HG03575 (cell line): ENCODE measurements at regions not wholly inside any gene's neighbourhood (a gene's known extent, or its start where the extent isn't known, plus 50 kb on each side); places are given as distances from the start of the nearest gene placed in this dataset.
"Not testable (repeated sequence)": the region's sequence is repeated elsewhere in the genome, so short reads cannot be mapped to it uniquely, and the experiment has no call there.

Source experiments
- ATAC-seq: cut with Tn5 transposase; IDR thresholded peaks from one replicate; pipeline ENCODE4 v1.9.1; 2021; ENCODE audit not compliant: unreplicated experiment, insufficient number of reproducible peaks, low FRiP score; ENCODE audit errors: extremely low read depth

DNA sequence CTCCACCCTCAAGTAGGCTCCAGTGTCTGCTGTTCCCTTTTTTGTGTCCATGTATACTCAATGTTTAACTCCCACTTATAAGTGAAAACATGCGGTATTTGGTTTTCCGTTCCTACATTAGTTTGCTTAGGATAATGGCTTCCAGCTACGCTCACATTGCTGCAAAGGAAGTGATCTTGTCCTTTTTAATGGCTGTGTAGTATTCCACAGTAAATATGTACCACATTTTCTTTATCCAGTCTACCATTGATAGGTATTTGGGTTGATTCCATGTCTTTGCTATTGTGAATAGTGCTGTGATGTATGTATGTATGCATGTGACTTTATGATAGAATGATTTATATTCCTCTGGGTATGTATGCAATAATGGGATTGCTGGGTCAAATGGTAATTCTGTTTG is 144.6 kb downstream of the BRD1 start:
- no peak for ATAC-seq

DNA sequence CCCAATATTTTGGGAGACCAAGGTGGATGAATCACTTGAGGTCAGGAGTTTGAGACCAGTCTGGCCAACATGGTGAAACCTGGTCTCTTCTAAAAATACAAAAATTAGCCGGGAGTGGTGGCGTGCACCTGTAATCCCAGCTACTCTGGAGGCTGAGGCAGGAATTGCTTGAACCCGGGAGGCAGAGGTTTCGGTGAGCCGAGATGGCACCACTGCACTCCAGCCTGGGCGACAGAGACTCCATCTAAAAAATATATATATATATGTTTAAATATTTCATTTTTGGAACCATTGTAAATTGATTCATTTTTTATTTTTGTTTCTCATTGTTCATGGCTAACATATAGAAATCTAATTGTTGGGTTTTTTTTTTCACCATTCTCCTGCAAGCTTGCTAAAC is 146.9 kb downstream of the BRD1 start:
- ATAC-seq, result not testable (repeated sequence)

DNA sequence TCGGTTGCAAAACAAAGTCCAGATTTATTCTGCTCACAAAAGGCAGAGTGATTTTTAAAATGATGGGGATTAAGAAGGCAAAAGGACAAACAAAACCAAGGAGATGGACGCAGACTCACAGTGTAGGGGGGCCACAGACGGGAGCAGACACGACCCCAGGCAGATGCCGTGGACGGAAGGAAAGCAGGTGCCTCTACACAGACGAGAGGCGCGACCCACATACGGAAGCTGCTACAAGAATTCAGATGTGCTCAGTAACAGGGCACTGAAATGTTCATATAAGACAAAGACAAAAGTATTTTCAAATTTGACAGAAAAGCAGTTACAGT is 148.9 kb downstream of the BRD1 start:
- ATAC-seq, result no peak

DNA sequence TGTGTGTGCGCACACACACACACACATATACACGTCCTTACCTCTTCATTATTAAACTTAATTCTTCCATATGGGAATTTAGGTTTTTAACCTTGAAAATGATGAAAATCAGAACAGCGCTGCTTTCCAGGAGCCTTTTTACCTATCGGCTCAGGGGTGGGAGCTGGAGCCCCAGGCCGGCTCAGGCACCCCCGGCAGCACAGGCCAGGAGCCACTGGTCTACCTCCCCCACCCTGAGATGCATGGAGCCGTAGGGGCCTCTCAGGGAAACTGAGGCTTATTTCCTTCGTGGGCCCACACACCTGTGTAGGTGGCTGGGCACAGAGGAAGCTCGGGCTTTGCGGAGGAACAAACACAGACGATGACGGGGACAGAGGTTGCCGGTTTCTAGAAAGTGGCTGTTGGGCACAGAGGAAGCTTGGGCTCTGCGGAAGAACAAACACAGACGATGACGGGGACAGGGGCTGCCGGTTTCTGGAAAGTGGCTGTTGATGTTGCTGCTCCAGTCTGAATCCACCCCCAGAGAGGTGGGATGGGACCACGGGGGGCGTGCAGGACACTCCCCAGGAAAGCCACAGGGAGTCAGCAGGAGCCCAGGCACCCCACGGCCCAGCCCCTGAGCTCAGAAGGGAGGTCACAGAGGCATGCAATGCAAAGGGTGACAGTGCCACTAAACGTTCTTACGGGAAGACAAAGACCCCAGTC is 149.4 kb downstream of the BRD1 start:
- ATAC-seq, result no peak

DNA sequence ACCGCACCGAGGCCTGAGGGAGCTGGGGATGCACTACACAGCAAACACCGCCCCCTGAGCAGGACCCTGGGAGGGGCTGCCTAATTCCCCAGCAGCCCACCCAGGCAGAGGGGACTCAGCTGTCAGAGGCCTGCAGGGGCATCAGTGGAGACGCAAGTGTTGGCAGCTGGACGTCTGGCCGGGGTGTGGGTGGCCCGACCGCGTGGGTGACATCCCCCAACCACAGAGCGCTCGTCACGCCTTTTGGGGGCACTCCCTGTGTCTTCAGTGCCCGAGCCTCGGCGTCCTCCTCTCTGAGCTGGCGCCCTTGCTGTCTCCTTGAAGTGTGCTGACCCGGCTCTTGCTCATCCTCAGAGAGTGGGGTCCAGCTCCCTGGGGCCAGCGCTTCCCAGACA is 150.2 kb downstream of the BRD1 start:
- no peak for ATAC-seq

DNA sequence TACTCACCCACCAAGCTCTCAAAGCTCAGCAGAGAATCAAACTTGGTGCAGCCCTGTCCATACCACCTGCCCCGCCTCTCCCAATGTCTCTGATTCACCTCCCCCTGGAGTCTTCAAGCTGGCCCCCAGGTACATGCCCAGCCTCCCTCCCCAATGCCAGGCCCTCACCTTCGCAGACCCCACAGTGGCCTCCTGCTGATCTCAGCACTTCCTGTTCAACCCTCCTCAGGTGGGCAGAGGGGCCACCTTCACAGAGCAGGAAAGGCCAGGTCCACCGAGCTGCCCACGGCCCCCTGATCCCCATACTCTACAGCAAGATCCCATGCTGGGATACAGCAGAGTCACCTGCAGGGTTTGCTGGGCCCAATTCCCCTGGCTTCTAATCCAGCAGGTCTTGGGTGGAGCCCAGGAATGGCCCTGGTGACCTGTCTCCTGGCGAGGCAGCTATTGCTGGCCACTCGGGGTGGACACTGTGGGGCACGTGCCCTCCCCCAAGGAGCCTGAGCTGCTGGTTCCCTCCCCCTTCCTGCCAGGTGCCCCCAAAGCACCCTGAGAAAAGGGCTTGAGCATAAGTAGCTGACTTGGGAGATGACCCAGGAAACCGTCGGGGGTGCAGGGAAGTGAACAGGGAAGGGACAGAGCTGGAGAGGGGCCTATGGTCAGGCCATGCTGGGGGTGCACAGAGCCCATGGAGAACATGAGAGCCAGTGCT is 150.7 kb downstream of the BRD1 start:
- no peak for ATAC-seq

DNA sequence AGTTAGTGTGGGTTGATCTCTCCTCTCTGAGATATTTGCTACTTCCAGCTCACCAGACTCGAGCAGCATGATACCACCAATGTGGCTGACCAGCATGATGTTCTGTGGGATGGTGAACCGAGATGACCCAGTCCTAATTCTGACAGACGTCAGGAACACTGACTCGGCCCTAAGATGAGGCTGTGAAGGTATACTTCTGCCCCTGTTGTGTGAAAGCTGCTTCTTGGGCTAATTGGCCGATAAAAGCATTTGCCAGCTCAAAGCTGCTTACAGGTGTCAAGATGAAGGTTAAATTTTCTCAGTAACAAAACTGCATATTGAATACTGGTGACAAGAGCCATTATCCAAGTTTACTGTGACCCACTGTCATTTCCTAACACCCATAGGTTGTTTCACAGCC is 151.4 kb downstream of the BRD1 start:
- no peak for ATAC-seq

DNA sequence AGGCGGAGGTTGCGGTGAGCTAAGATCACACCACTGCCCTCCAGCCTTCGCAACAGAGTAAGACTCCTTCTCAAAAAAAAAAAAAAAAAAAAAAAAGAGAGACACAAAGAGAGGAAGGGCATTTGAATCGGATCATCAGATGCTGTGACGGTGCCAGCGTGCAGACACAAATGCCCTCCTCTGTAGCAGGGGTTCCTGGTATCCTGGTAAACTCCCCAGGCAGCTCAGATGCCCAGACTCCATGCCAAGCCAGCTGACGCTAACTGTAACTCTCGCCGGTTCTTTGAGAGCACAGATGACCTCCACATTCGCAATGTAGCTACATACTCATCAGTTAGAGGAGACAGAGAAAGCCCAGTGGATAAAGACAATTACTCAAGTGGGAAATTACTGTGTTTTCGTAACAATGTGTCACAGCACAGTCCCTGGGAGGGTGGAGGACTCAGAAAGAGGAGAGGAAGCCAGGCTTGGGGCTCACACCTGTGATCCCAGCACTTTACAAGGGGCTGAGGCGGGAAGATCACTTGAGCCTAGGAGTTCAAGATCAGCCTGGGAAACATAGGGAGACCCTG is 153.1 kb downstream of the BRD1 start:
- no peak for ATAC-seq

DNA sequence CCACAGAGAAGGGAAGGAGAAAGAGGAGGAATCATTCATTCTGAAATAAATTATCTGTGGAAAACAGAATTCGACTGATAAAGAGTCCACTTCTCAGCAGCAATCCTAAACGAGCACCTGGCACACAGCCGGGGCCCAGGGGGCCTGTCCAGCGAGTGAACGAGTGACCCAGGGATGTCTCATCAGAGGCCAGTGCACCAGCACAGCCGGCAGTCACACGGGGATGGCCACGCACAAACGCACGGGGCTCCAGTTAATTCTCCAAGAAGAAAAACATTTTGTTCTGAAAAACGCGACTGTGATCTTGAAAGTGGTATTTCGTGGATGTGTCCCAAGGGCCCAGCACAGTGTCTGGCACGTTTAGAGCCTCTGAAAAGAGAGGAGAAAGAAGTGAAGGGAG is 154.6 kb downstream of the BRD1 start:
- no peak for ATAC-seq

DNA sequence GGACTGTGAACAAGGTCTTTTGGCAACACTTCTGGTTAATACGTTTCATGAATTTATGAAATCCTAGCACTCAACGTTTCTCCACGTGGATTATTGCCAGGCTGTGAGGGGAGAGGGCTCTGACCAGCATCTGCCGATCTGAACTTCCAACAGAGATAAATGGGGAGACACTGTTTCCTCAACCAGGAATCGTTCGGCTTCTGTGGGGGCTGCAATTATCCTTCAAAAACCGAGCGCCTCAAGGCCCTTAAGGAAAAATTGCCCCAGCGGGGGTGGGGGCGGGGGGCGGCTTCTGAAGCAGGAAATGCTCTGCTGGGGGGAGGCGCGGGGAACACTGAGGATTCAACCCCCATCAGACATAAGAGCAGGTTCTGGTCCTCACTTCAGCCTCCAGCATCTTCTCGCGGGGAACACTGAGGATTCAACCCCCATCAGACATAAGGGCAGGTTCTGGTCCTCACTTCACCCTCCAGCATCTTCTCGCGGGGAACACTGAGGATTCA is 155.6 kb downstream of the BRD1 start:
- no peak for ATAC-seq

DNA sequence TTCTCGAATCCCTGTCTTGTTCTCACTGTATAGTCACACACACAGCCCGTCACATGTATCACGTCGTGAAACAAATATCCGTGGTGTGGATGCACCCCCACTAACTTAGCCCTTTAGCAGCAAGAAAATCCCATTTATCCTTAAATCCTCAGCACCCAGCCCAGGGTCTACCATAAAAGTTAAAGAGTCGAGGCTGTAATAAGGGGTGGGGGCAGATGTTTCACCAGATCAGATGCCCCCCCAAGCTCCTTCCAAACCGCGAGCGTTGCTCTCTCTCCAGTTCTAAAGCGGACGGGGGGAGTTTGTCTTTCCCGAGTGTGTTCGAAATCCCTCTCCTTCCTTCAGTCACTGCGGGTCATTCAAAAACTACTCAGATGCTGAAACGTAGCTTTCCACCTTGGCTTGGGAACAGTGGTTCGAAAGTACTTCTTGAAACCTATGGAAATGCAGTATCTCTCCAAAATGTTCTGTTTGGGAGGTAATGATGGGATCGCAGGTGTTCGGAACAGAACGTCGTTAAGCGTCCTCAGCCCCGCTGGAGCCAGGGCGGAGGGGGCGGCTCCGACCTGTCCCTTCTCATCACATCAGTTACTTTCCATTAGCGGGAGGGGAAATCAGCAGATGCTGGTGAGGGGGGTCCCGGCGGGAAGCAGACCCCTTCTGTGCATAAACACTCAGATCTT is 156.2 kb downstream of the BRD1 start:
- no peak for ATAC-seq

DNA sequence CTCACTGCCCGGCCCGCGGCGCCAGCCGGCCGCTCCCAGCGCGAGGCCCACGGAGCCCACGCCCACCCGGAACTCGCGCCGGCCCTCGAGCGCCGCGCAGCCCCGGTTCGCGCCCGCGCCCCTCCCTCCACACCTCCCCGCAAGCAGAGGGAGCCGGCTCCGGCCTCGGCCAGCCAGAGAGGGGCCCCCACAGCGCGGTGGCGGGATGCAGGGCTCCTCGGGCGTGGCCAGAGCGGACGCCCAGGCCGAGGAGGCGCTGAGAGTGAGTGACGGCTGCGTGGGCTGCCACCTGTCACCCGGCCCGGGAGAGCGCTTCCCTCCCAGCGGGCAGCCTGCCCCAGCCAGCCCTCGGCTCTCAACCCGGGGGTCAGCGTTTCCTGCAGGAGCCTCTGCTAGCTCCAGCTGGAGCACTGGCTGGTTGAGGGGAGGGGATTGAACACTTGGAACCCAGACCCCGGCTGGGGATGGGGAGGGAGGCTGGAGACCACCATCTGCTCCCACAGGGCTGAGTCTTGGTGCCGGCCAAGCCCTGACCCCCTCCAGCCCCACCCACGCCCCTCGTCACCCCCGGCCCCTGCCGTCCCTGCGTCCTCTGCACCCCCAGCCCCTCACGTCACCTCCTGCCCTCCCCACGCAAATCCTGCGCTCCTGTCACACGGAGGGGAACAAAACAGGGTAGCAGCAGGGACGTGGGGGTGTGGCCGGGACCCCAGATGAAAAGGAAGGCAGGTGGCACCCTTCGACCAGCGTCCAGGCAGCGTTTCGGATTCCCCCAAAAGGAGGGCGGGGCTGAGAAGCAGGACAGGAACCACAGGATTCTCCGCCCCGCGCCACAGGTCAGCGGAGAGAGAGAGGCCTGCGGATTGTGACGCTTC is 157.0 kb downstream of the BRD1 start:
- no peak for ATAC-seq

DNA sequence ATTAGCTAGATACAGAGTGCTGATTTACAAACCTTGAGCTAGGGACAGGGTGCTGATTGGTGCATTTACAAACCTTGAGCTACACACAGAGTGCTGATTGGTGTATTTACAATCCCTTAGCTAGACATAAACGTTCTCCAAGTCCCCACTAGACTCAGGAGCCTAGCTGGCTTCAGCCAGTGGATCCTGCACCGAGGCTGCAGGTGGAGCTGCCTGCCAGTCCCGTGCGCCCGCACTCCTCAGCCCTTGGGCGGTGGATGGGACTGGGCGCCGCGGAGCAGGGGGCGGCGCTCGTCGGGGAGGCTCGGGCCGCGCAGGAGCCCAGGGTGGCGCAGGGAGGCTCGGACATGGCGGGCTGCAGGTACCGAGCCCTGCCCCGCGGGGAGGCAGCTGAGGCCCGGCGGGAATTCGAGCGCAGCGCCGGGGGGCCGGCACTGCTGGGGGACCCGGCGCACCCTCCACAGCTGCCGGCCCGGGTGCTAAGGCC is 157.7 kb downstream of the BRD1 start:
- ATAC-seq, result not testable (repeated sequence)

DNA sequence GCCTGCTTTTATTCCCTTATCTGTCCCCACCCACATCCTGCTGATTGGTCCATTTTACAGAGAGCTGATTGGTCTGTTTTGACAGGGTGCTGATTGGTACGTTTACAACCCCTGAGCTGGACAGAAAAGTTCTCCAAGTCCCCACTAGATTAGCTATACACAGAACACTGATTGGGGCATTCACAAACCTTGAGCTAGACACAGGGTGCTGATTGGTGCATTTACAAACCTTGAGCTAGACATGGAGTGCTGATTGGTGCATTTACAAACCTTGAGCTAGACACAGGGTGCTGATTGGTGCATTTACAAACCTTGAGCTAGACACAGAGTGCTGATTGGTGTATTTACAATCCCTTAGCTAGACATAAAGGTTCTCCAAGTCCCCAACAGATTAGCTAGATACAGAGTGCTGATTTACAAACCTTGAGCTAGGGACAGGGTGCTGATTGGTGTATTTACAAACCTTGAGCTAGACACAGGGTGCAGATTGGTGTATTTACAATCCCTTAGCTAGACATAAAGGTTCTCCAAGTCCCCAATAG is 158.2 kb downstream of the BRD1 start:
- ATAC-seq, result not testable (repeated sequence)

DNA sequence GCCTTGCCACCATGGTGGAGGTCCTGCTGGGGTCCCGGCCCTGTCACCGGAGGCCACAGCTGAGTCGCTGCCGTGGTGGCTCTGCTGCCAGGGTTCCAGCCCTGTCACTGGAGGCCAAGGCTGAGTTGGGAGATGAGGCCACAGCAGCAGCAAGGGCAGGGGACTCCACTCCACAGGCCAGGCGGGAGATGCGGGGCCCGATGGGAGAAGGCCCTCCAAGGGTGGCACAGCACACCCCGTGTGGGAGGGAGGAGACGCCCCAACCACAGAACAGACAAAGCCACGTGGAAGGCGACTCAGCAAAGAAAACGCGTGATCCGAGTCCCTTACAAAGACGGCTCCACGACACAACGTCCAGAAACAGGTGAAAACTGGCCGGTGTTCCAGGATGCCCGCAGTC is 159.3 kb downstream of the BRD1 start:
- no peak for ATAC-seq

DNA sequence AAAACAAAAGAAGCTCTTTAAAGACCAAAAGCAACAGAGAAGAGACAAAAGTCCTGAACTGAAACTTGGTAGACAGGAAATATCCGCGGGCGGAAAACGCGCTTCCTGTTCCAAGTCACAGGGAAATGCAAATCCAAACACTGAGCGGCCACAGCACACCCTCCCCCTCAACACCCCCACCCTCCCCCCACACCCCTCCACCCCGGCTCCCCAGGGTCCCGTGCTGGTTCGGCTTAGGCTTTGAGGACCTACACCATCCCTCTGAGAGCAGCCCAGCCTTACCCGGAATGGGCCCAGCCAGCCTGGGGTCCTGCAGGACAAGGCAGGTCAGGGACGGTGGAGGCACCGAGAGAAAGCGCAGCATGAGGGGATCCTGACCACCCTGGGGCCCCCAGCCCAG is 160.4 kb downstream of the BRD1 start:
- ATAC-seq, result no peak

DNA sequence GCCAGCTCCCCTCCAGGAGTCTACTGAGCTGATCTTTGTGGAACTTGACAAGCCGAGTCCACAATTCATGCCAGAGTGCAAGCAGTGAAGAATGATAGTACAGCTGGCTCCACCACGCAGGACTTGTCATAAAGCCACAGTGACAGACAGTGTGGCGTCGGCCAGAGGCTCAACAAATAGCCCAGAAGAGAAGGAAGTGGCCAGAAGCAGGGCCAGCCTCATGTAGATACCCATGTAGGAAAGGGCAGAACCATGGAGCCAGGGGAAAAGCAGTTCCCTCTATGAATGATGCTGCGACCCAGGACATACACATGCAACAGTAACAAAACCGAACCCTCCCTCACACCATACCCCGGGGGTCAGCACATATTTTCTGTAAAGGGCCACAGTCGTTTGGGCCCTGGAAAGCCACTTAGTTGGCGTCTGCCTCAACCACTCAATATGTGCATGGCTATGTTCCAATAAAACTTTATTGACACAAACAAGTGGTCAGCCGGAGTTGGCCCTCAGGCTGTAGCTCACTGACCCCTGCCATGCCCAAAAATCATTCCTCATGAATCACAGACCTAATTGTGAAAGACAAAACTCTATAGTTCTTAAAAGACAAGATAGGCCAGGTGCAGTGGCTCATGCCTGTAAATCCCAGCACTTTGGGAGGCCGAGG is 161.4 kb downstream of the BRD1 start:
- no peak for ATAC-seq

DNA sequence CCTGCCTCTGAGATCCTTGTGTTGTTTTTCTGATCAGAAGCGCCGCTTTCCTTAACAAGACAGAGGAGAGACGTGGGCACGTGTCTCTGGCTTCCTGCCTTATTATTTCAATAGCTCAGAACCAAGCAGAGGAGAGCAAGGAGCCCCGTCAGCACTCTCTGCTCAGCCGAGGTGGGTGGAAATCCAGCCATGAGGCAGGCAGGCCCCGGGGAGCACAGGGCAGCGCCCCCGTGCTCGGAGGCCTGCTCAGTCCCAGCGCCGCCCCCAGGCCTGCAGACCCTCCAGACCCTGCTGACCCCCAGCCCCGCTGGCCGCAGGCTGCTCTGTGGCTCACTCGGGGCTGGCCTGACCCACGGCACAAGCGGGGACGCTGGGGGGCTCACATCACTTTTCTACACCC is 162.8 kb downstream of the BRD1 start:
- no peak for ATAC-seq
